Neural crest cell (in vitro differentiated cells): ENCODE measurements at regions not wholly inside any gene's neighbourhood (a gene's known extent, or its start where the extent isn't known, plus 50 kb on each side); places are given as distances from the start of the nearest gene placed in this dataset.

Experiments
- DNase-seq: peaks from one replicate; pipeline ENCODE4 v3.0.0; 2021; ENCODE audit warnings: low read depth, mixed read lengths, low spot score
- H3K27ac Mint-ChIP-seq: one replicate; pipeline ENCODE4 v1.8.0; 2021; ENCODE audit warnings: mild to moderate bottlenecking, mixed read lengths; ENCODE audit not compliant: unreplicated experiment
- H3K27me3 Mint-ChIP-seq: 2 replicates; pipeline ENCODE4 v1.8.0; 2021; ENCODE audit warnings: low read depth, mild to moderate bottlenecking, mixed read lengths
- H3K36me3 Mint-ChIP-seq: 2 replicates; pipeline ENCODE4 v1.8.0; 2021; ENCODE audit warnings: low read depth, mild to moderate bottlenecking, mixed read lengths
- H3K4me1 Mint-ChIP-seq: 2 replicates; pipeline ENCODE4 v1.8.0; 2021; ENCODE audit warnings: mixed read lengths
- H3K4me3 Mint-ChIP-seq: one replicate; pipeline ENCODE4 v1.8.0; 2021; ENCODE audit warnings: mild to moderate bottlenecking, mixed read lengths
- H3K9me3 Mint-ChIP-seq: 2 replicates; pipeline ENCODE4 v1.8.0; 2021; ENCODE audit warnings: mixed read lengths
- CTCF ChIP-seq: fragments of 200-600 bp; sonication (generic); conservative IDR thresholded peaks from 2 replicates; pipeline ENCODE4 v1.5.0; 2021; ENCODE audit warnings: antibody characterized with exemption, mild to moderate bottlenecking

GRCh38 chr9:115398996-115399395 is 281.0 kb upstream of the TNC start:
- Mint-ChIP-seq H3K36me3 (no peaks in the 10 kb centered on the region), H3K4me1 (peaks cover 10% of the 10 kb centered on the region), H3K27ac (no peak overlapping the region), H3K4me3 (no peak overlapping the region), H3K27me3 (no peaks in the 10 kb centered on the region), H3K9me3 (peaks cover 7% of the 10 kb centered on the region)
- DNase-seq: no peak
- TF ChIP-seq CTCF: no peak

GRCh38 chr9:115400796-115401195 is 282.8 kb upstream of the TNC start:
- Mint-ChIP-seq H3K27ac (peak overlapping the region; percentile 37), H3K9me3 (peaks cover 4% of the 10 kb centered on the region), H3K4me1 (peaks cover 10% of the 10 kb centered on the region), H3K27me3 (no peaks in the 10 kb centered on the region), H3K36me3 (no peaks in the 10 kb centered on the region), H3K4me3 (no peak overlapping the region)
- no peak for DNase-seq
- TF ChIP-seq CTCF: no peak

GRCh38 chr9:115401756-115402327 is 283.9 kb upstream of the TNC start:
- no peak for TF ChIP-seq CTCF
- H3K4me1 Mint-ChIP-seq: peaks cover 10% of the 10 kb centered on the region
- H3K9me3 Mint-ChIP-seq: peaks cover 9% of the 10 kb centered on the region
- no peak overlapping the region for H3K4me3 Mint-ChIP-seq
- H3K27me3 Mint-ChIP-seq: peaks cover 2% of the 10 kb centered on the region
- H3K36me3 Mint-ChIP-seq: no peaks in the 10 kb centered on the region
- no peak for DNase-seq
- H3K27ac Mint-ChIP-seq: no peak overlapping the region

DNA sequence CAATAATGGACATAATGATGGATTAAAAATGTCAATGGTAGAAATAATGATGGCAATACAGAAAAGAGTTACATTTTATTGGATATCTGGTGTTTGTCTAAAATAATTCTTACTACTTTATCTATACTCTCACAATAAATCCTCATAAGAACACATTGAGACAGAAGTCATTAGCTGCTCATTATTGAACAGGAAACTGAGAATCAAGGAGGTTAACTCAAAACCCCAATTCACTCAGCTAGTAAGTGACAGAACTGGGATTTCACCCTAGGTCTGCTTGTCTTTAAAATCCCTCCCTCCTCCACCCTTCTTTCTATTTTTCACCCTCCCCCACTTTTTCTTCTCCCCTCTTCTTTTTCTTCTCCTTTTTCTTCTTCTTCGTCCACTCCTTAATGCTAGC is 285.8 kb upstream of the TNC start:
- Mint-ChIP-seq H3K4me3 (no peak overlapping the region), H3K9me3 (peaks cover 9% of the 10 kb centered on the region)
- TF ChIP-seq CTCF: no peak

GRCh38 chr9:115404311-115404710 is 286.4 kb upstream of the TNC start:
- peaks cover 15% of the 10 kb centered on the region for H3K9me3 Mint-ChIP-seq
- TF ChIP-seq CTCF: no peak
- H3K36me3 Mint-ChIP-seq: no peaks in the 10 kb centered on the region
- H3K27me3 Mint-ChIP-seq: peaks cover 2% of the 10 kb centered on the region
- DNase-seq: no peak
- H3K27ac Mint-ChIP-seq: no peak overlapping the region
- H3K4me3 Mint-ChIP-seq: no peak overlapping the region
- H3K4me1 Mint-ChIP-seq: peaks cover 10% of the 10 kb centered on the region

More for the DNA sequence above, 285.8 kb upstream of the TNC start:
- Mint-ChIP-seq H3K27me3 (peaks cover 2% of the 10 kb centered on the region), H3K36me3 (no peaks in the 10 kb centered on the region), H3K4me1 (peaks cover 10% of the 10 kb centered on the region), H3K27ac (no peak overlapping the region)
- DNase-seq: no peak

DNA sequence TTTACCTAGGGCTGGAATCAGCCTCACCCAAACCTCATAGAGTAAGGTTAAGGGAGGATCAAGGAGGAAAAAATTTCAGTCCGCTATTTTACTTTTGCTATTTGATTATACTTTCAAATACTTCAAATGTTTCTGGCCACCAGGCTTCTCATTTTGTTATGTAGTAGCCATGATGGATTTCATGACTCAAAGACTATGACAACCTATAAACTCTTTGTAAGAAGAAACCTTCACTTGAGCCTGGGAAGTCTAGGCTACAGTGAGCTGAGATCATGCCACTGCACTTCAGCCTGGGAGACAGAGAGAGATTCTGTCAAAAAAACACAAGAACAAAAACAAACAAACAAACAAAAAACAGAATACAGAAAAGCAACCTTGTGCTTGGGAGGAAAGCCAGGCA is 293.6 kb upstream of the TNC start:
- no peak for DNase-seq
- no peak overlapping the region for H3K27ac Mint-ChIP-seq
- H3K4me1 Mint-ChIP-seq: no peaks in the 10 kb centered on the region
- no peak for TF ChIP-seq CTCF
- no peak overlapping the region for H3K4me3 Mint-ChIP-seq
- no peaks in the 10 kb centered on the region for H3K36me3 Mint-ChIP-seq
- H3K9me3 Mint-ChIP-seq: peaks cover 7% of the 10 kb centered on the region
- H3K27me3 Mint-ChIP-seq: no peaks in the 10 kb centered on the region
